GM21515 (cell line): ENCODE measurements at regions not wholly inside any gene's neighbourhood (a gene's known extent, or its start where the extent isn't known, plus 50 kb on each side); places are given as distances from the start of the nearest gene placed in this dataset.

Experiments used
- ATAC-seq: cut with Tn5 transposase; IDR thresholded peaks from one replicate; pipeline ENCODE4 v1.9.1; 2021; ENCODE audit not compliant: unreplicated experiment

- no peak for ATAC-seq
Observed at GRCh38 chr13:58032676-58033460, 401.3 kb downstream of the PCDH17 start.

GRCh38 chr13:58043971-58044370 lies 412.4 kb downstream of the PCDH17 start:
- ATAC-seq, result no peak

- ATAC-seq, result no peak
Observed at GRCh38 chr13:58048670-58049069, 417.1 kb downstream of the PCDH17 start.

GRCh38 chr13:58051396-58051795 lies 419.9 kb downstream of the PCDH17 start:
- ATAC-seq, result no peak

GRCh38 chr13:58051807-58052375 lies 420.3 kb downstream of the PCDH17 start:
- ATAC-seq, result no peak

- no peak for ATAC-seq
Observed at GRCh38 chr13:58056426-58056825, 424.9 kb downstream of the PCDH17 start.

GRCh38 chr13:58059624-58060023 lies 428.1 kb downstream of the PCDH17 start:
- no peak for ATAC-seq

- ATAC-seq, result no peak
Observed at GRCh38 chr13:58080806-58081205, 449.3 kb downstream of the PCDH17 start.

GRCh38 chr13:58081301-58081820 lies 449.8 kb downstream of the PCDH17 start:
- ATAC-seq, result no peak

- ATAC-seq, result no peak
Observed at GRCh38 chr13:58083064-58083463, 451.5 kb downstream of the PCDH17 start.

GRCh38 chr13:58085274-58085673 lies 453.7 kb downstream of the PCDH17 start:
- no peak for ATAC-seq

- no peak for ATAC-seq
Observed at GRCh38 chr13:58085819-58086218, 454.3 kb downstream of the PCDH17 start.

- no peak for ATAC-seq
Observed at GRCh38 chr13:58087566-58087965, 456.0 kb downstream of the PCDH17 start.

GRCh38 chr13:58093394-58093793 lies 461.9 kb downstream of the PCDH17 start:
- ATAC-seq, result no peak

- no peak for ATAC-seq
Observed at GRCh38 chr13:58097831-58098230, 466.3 kb downstream of the PCDH17 start.

- no peak for ATAC-seq
Observed at GRCh38 chr13:58119351-58119750, 487.8 kb downstream of the PCDH17 start.

GRCh38 chr13:58119804-58120203 lies 488.3 kb downstream of the PCDH17 start:
- no peak for ATAC-seq

- ATAC-seq, result no peak
Observed at GRCh38 chr13:58126496-58126895, 495.0 kb downstream of the PCDH17 start.

GRCh38 chr13:58134012-58134411 lies 502.5 kb downstream of the PCDH17 start:
- ATAC-seq, result no peak

- no peak for ATAC-seq
Observed at GRCh38 chr13:58134525-58134924, 503.0 kb downstream of the PCDH17 start.

- ATAC-seq, result no peak
Observed at GRCh38 chr13:58142952-58143351, 511.4 kb downstream of the PCDH17 start.

GRCh38 chr13:58144616-58145015 lies 513.1 kb downstream of the PCDH17 start:
- no peak for ATAC-seq
